ENCODE measurements at regions not wholly inside any gene's neighbourhood (a gene's known extent, or its start where the extent isn't known, plus 50 kb on each side); places are given as distances from the start of the nearest gene placed in this dataset.

- DNase-seq: no peak
These were observed 83.0 kb upstream of the FNDC3A start for GRCh38 chr13:48892688-48893075.

GRCh38 chr13:48896312-48896711 is 79.4 kb upstream of the FNDC3A start:
- DNase-seq: no peak

GRCh38 chr13:48901781-48902180 is 73.9 kb upstream of the FNDC3A start:
- DNase-seq: no peak

- DNase-seq: no peak
These were observed 73.3 kb upstream of the FNDC3A start for GRCh38 chr13:48902368-48902767.

GRCh38 chr13:48904668-48905290 is 70.9 kb upstream of the FNDC3A start:
- no peak for DNase-seq

- DNase-seq: no peak
These were observed 69.5 kb upstream of the FNDC3A start for GRCh38 chr13:48906200-48906599.

- no peak for DNase-seq
These were observed 67.2 kb upstream of the FNDC3A start for GRCh38 chr13:48908381-48909055.

- no peak for DNase-seq
These were observed 66.7 kb upstream of the FNDC3A start for GRCh38 chr13:48909056-48909389.

- DNase-seq: no peak
These were observed 65.0 kb upstream of the FNDC3A start for GRCh38 chr13:48910686-48911085.

GRCh38 chr13:48919751-48920150 is 56.0 kb upstream of the FNDC3A start:
- DNase-seq: no peak

GRCh38 chr13:48920730-48921129 is 55.0 kb upstream of the FNDC3A start:
- DNase-seq: no peak

GRCh38 chr13:48923376-48923775 is 52.3 kb upstream of the FNDC3A start:
- no peak for DNase-seq

- DNase-seq: no peak
These were observed 50.7 kb upstream of the FNDC3A start for GRCh38 chr13:48925001-48925400.
